Endothelial cell of hepatic sinusoid (primary cell): ENCODE measurements at regions not wholly inside any gene's neighbourhood (a gene's known extent, or its start where the extent isn't known, plus 50 kb on each side); places are given as distances from the start of the nearest gene placed in this dataset.

Experiments used
- in situ Hi-C: cut with HindIII; loops from 2 replicates; pipeline ENCODE4 v1.10.0; 2017; ENCODE audit warnings: low sequenced_read_pairs

GRCh38 chr6:149147938-149148718 is 169.4 kb upstream of the TAB2 start:
- in situ Hi-C loops, result no loop called here

- in situ Hi-C loops, result loop anchor here (25.0 kb wide), 1 partner anchor 263 kb away; the partner anchor contains the start of gene SUMO4
Measured at GRCh38 chr6:149149653-149150052, 167.9 kb upstream of the TAB2 start.

- in situ Hi-C loops, result loop anchor here (25.0 kb wide), 1 partner anchor 262 kb away; the partner anchor contains the start of gene SUMO4
Measured at GRCh38 chr6:149150301-149150700, 167.2 kb upstream of the TAB2 start.

- in situ Hi-C loops, result loop anchor here (25.0 kb wide), 1 partner anchor 261 kb away; the partner anchor contains the start of gene SUMO4
Measured at GRCh38 chr6:149150801-149151398, 166.6 kb upstream of the TAB2 start.

GRCh38 chr6:149152521-149152920 is 165.0 kb upstream of the TAB2 start:
- in situ Hi-C loops, result loop anchor here (25.0 kb wide), 1 partner anchor 260 kb away; the partner anchor contains the start of gene SUMO4

GRCh38 chr6:149153100-149153499 is 164.4 kb upstream of the TAB2 start:
- in situ Hi-C loops, result loop anchor here (25.0 kb wide), 1 partner anchor 259 kb away; the partner anchor contains the start of gene SUMO4

- in situ Hi-C loops, result loop anchor here (25.0 kb wide), 1 partner anchor 259 kb away; the partner anchor contains the start of gene SUMO4
Measured at GRCh38 chr6:149153693-149154092, 163.8 kb upstream of the TAB2 start.

- in situ Hi-C loops, result loop anchor here (25.0 kb wide), 1 partner anchor 258 kb away; the partner anchor contains the start of gene SUMO4
Measured at GRCh38 chr6:149154261-149154821, 163.2 kb upstream of the TAB2 start.

- in situ Hi-C loops, result loop anchor here (5.0 to 25.0 kb wide), 2 partner anchors 40 to 255 kb away; partner anchors contain the start of gene SUMO4
Measured at GRCh38 chr6:149157126-149157525, 160.4 kb upstream of the TAB2 start.

- in situ Hi-C loops, result loop anchor here (5.0 to 25.0 kb wide), 2 partner anchors 41 to 254 kb away; partner anchors contain the start of gene SUMO4
Measured at GRCh38 chr6:149158076-149158475, 159.4 kb upstream of the TAB2 start.

- in situ Hi-C loops, result loop anchor here (25.0 kb wide), 1 partner anchor 251 kb away; the partner anchor contains the start of gene SUMO4
Measured at GRCh38 chr6:149160943-149161342, 156.6 kb upstream of the TAB2 start.

GRCh38 chr6:149162924-149163323 is 154.6 kb upstream of the TAB2 start:
- in situ Hi-C loops, result loop anchor here (25.0 kb wide), 1 partner anchor 249 kb away; the partner anchor contains the start of gene SUMO4

- in situ Hi-C loops, result loop anchor here (25.0 kb wide), 1 partner anchor 248 kb away; the partner anchor contains the start of gene SUMO4
Measured at GRCh38 chr6:149164199-149164750, 153.2 kb upstream of the TAB2 start.

GRCh38 chr6:149166336-149166735 is 151.2 kb upstream of the TAB2 start:
- in situ Hi-C loops, result loop anchor here (25.0 kb wide), 1 partner anchor 246 kb away; the partner anchor contains the start of gene SUMO4

- in situ Hi-C loops, result loop anchor here (25.0 kb wide), 1 partner anchor 246 kb away; the partner anchor contains the start of gene SUMO4
Measured at GRCh38 chr6:149166747-149167146, 150.8 kb upstream of the TAB2 start.

GRCh38 chr6:149168968-149169367 is 148.5 kb upstream of the TAB2 start:
- in situ Hi-C loops, result loop anchor here (25.0 kb wide), 1 partner anchor 243 kb away; the partner anchor contains the start of gene SUMO4

GRCh38 chr6:149169761-149170511 is 147.6 kb upstream of the TAB2 start:
- in situ Hi-C loops, result loop anchor here (5.0 to 25.0 kb wide), 2 partner anchors 38 to 242 kb away; partner anchors contain the start of gene SUMO4

GRCh38 chr6:149170564-149171452 is 146.7 kb upstream of the TAB2 start:
- in situ Hi-C loops, result loop anchor here (5.0 to 25.0 kb wide), 2 partner anchors 39 to 241 kb away; partner anchors contain the start of gene SUMO4
